ENCODE measurements at regions not wholly inside any gene's neighbourhood (a gene's known extent, or its start where the extent isn't known, plus 50 kb on each side); places are given as distances from the start of the nearest gene placed in this dataset.

GRCh38 chr15:81783076-81783475, 262.7 kb downstream of the MEX3B start:
- Histone ChIP-seq H3K9me3 (no peaks in the 10 kb centered on the region), H3K4me1 (no peaks in the 10 kb centered on the region), H3K36me3 (no peaks in the 10 kb centered on the region), H3K27ac (no peak overlapping the region), H3K27me3 (peaks cover 0 to 4% of the 10 kb centered on the region in 2 donors), H3K4me3 (no peak overlapping the region)
- DNase-seq (ENCODE audit: low spot score in 2 of 2), result no peak
- TF ChIP-seq CTCF (IDR thresholded peaks at IDR 0.05) (no peak), EP300 (IDR thresholded peaks at IDR 0.05) (no peak), POLR2A (IDR thresholded peaks at IDR 0.05) (no peak)
- 77 to 81% methylated on average over 5 of the region's 5 CpGs for WGBS, 2 donors

DNA sequence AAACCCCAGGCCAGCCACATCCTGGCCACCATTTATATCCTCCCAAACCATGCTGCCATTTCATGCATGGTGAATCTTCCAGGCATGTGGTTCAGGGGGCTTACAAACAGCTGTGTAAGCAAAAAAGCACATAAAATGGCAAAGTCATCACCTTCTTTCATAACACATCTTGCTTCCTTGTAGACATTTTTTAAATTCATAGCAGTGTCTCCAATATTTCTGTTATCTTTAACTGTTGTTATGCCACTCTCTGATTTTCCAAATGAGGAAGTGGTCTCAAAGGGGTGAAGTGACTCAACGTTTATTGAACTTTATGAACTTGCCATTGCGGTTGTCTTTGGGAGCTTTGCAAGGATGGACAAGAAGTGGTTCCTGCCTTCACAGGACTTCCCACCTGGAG, 264.4 kb downstream of the MEX3B start:
- DNase-seq (ENCODE audit: low spot score in 2 of 2), result no peak
- H3K27me3 ChIP-seq, result no peaks in the 10 kb centered on the region
- no peak for TF ChIP-seq CTCF (IDR thresholded peaks at IDR 0.05)
- TF ChIP-seq EP300 (IDR thresholded peaks at IDR 0.05), result no peak
- no peak for TF ChIP-seq POLR2A (IDR thresholded peaks at IDR 0.05)
- 59 to 68% methylated on average over 2 of the region's 2 CpGs for WGBS, 2 donors
- no peak overlapping the region for H3K4me3 ChIP-seq
- H3K36me3 ChIP-seq, result no peaks in the 10 kb centered on the region
- no peak overlapping the region for H3K27ac ChIP-seq
- no peaks in the 10 kb centered on the region for H3K9me3 ChIP-seq
- H3K4me1 ChIP-seq, result no peaks in the 10 kb centered on the region

DNA sequence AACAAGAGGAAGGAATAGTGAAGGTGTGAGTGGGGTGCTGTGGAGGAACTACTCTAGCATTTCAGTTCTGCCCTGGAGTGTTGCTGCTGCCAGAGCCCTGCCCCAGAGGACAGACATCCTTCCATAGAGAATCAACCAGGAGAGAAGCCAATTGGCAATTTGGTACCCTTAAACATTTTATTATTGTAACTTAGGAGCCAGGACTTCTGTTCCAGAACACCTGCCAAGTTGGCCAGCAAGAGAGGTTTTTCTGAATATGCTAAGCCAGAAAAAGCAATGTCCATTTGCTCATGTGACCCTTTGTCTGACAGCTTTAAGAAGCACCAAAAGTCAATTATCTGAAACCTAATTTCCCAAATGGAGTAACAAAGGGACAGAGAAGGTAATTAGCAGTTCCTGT, 264.9 kb downstream of the MEX3B start:
- Histone ChIP-seq H3K9me3 (no peaks in the 10 kb centered on the region), H3K36me3 (no peaks in the 10 kb centered on the region), H3K27me3 (no peaks in the 10 kb centered on the region), H3K4me1 (no peaks in the 10 kb centered on the region), H3K27ac (no peak overlapping the region), H3K4me3 (no peak overlapping the region)
- DNase-seq (ENCODE audit: low spot score in 2 of 2), result no peak
- TF ChIP-seq EP300 (IDR thresholded peaks at IDR 0.05) (no peak), POLR2A (IDR thresholded peaks at IDR 0.05) (no peak), CTCF (IDR thresholded peaks at IDR 0.05) (no peak)

GRCh38 chr15:81779181-81779580, 266.6 kb downstream of the MEX3B start:
- DNase-seq (ENCODE audit: low spot score in 2 of 2), result no peak
- Histone ChIP-seq H3K4me3 (no peak overlapping the region), H3K27me3 (no peaks in the 10 kb centered on the region), H3K27ac (no peak overlapping the region), H3K9me3 (no peaks in the 10 kb centered on the region), H3K36me3 (no peaks in the 10 kb centered on the region), H3K4me1 (no peaks in the 10 kb centered on the region)
- 93 to 98% methylated on average over 2 of the region's 2 CpGs for WGBS, 2 donors
- no peak for TF ChIP-seq POLR2A (IDR thresholded peaks at IDR 0.05)
- no peak for TF ChIP-seq EP300 (IDR thresholded peaks at IDR 0.05)
- no peak for TF ChIP-seq CTCF (IDR thresholded peaks at IDR 0.05)

DNA sequence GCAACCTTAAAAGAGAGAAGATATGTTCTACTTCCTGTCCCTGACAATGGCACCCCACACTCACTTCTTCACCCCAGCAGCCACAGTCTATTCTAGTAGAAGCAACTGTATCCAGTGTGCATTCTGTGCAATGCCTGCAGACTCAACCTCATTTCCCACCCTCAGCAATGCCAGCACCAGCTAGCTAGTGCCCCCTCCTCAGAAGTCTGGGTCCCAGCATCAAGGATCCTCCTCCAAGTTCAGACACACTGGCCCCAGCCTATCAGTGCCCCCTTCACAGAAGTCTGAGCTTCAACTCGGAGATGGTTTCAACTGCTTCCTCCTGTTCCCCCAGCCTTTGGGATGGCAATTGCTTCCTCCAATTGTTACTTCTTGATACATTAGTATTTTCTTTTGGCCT, 268.3 kb downstream of the MEX3B start:
- Histone ChIP-seq H3K27me3 (no peaks in the 10 kb centered on the region), H3K4me1 (no peaks in the 10 kb centered on the region), H3K9me3 (no peaks in the 10 kb centered on the region), H3K4me3 (no peak overlapping the region), H3K27ac (no peak overlapping the region), H3K36me3 (no peaks in the 10 kb centered on the region)
- no peak for DNase-seq (ENCODE audit: low spot score in 2 of 2)
- TF ChIP-seq POLR2A (IDR thresholded peaks at IDR 0.05) (no peak), EP300 (IDR thresholded peaks at IDR 0.05) (no peak), CTCF (IDR thresholded peaks at IDR 0.05) (no peak)
- WGBS, 2 donors, result 77 to 83% methylated on average over 1 of the region's 1 CpG
